Sigmoid colon (tissue), 6 donors: ENCODE measurements at regions not wholly inside any gene's neighbourhood (a gene's known extent, or its start where the extent isn't known, plus 50 kb on each side); places are given as distances from the start of the nearest gene placed in this dataset.

ENCODE experiments used
- DNase-seq: peaks from one replicate; pipeline ENCODE4 v3.0.0-alpha.2; 2019
- H3K27ac ChIP-seq, 4 donors: fragments of 200-600 bp; sonication (generic); one replicate each; pipeline ENCODE4 v1.5.1; 2016 to 2019; ENCODE audit warnings: mild to moderate bottlenecking in 1 of 4
- H3K27me3 ChIP-seq, 3 donors: fragments of 200-600 bp; sonication (generic); one replicate each; pipeline ENCODE4 v1.5.1; 2019; ENCODE audit warnings: mild to moderate bottlenecking in 1 of 3
- H3K36me3 ChIP-seq, 4 donors: fragments of 200-600 bp; sonication (generic); one replicate each; pipeline ENCODE4 v1.5.1; 2016 to 2019
- H3K4me1 ChIP-seq, 4 donors: fragments of 200-600 bp; sonication (generic); one replicate each; pipeline ENCODE4 v1.5.1; 2017 to 2019
- H3K4me3 ChIP-seq, 4 donors: fragments of 200-600 bp; sonication (generic); one replicate each; pipeline ENCODE4 v1.5.1; 2017 to 2019; ENCODE audit warnings: mild to moderate bottlenecking in 2 of 4, moderate library complexity in 1 of 4
- H3K9me3 ChIP-seq, 4 donors: fragments of 200-600 bp in 3 of 4; sonication (generic) in 3 of 4; one replicate each; pipeline versions ENCODE4 v1.5.1 to v1.6.1; 2013 to 2019
- EP300 ChIP-seq, 4 donors: sonication (generic); formaldehyde crosslinking; IDR thresholded peaks; one replicate each; pipeline ENCODE4 v1.6.1; 2017; ENCODE audit warnings: antibody characterized with exemption in 4 of 4
- POLR2A ChIP-seq, 2 donors: fragments of 450-650 bp; IDR thresholded peaks; one replicate each; pipeline ENCODE4 v1.6.1; 2016; ENCODE audit warnings: antibody characterized with exemption in 2 of 2, mild to moderate bottlenecking in 2 of 2, moderate library complexity in 2 of 2
- POLR2AphosphoS5 ChIP-seq, 4 donors: sonication (generic); formaldehyde crosslinking; IDR thresholded peaks; one replicate each; pipeline ENCODE4 v1.6.1; 2017; ENCODE audit warnings: antibody characterized with exemption in 4 of 4
- WGBS, 2 donors: extraction: QIAGEN DNeasy Blood & Tissue Kit; methylation state at CpG; one replicate each; pipeline ENCODE4 v1.1.7; 2013; 5-methylcytosine and 5-hydroxymethylcytosine counted together
- intact Hi-C: fragments of 100-400 bp; cut with DNase I; formaldehyde crosslinking; loops from one replicate; pipeline ENCODE4 v1.15.1; 2023
- TF ChIP-seq, protein P1 (sequence below), 4 experiments: fragments of 450-650 bp in 3 of 4; fragments of 200-600 bp in 1 of 4; IDR thresholded peaks; one replicate each; pipeline ENCODE4 v1.5.1; 2016 to 2019; ENCODE audit warnings: antibody characterized with exemption in 4 of 4, mild to moderate bottlenecking in 3 of 4, moderate library complexity in 2 of 4
- donor health status: healthy with polysubstance abuse.
- donor health status: healthy.

DNA sequence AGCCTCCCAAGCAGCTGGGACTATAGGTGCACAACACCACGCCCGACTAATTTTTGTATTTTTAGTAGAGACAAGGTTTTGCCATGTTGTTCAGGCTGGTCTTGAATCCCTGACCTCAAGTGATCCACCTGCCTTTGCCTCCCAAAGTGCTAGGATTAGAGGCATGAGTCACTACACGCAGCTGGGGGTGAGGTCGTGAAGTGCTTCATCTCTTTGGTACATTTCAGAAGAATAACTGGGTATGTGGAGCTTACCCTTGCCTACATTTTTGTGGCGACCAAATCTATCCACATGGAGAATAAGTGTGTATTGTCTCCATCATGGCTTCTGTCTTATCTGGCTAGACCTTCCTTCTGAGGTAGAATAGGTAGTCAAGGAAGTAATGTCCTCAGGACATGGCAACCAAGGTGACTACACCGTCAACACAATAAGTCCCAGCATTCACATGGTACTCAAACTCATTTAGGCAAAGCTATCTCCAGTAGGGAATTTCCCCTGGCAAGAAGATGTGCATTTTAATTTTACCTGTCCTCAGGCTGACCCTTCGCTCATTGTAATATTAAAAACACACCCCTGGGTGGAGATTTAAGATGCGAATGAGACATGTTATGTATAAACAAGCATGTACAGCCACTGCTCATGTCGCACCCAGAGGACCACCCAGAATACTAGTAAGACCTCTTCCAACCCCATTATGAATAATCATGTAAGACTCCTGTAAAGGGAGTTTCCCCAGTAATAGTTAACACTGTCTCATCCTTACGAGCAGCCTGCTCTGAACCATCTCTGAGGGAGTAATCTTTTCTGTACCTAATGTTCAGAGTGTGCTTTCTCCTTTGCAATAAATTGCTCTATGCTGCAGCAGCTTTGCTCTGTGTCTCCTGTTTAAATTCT, 1173.2 kb downstream of the TAF11L14 start:
- H3K27me3 ChIP-seq = no peaks in the 10 kb centered on the region
- no peaks in the 10 kb centered on the region for H3K36me3 ChIP-seq
- no peak overlapping the region for H3K27ac ChIP-seq
- no peaks in the 10 kb centered on the region for H3K4me1 ChIP-seq
- intact Hi-C loops = no loop called here
- no peaks in the 10 kb centered on the region for H3K9me3 ChIP-seq
- H3K4me3 ChIP-seq = no peak overlapping the region
- no peak for DNase-seq
- 83 to 87% methylated on average over 10 of the region's 10 CpGs for whole genome bisulfite sequencing, 2 donors
- TF ChIP-seq EP300 (IDR thresholded peaks at IDR 0.05) (no peak), POLR2A (IDR thresholded peaks at IDR 0.05) (no peak), POLR2AphosphoS5 (IDR thresholded peaks at IDR 0.05) (no peak)
- TF ChIP-seq, protein P1, sequence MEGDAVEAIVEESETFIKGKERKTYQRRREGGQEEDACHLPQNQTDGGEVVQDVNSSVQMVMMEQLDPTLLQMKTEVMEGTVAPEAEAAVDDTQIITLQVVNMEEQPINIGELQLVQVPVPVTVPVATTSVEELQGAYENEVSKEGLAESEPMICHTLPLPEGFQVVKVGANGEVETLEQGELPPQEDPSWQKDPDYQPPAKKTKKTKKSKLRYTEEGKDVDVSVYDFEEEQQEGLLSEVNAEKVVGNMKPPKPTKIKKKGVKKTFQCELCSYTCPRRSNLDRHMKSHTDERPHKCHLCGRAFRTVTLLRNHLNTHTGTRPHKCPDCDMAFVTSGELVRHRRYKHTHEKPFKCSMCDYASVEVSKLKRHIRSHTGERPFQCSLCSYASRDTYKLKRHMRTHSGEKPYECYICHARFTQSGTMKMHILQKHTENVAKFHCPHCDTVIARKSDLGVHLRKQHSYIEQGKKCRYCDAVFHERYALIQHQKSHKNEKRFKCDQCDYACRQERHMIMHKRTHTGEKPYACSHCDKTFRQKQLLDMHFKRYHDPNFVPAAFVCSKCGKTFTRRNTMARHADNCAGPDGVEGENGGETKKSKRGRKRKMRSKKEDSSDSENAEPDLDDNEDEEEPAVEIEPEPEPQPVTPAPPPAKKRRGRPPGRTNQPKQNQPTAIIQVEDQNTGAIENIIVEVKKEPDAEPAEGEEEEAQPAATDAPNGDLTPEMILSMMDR (IDR thresholded peaks at IDR 0.05) = no peak

DNA sequence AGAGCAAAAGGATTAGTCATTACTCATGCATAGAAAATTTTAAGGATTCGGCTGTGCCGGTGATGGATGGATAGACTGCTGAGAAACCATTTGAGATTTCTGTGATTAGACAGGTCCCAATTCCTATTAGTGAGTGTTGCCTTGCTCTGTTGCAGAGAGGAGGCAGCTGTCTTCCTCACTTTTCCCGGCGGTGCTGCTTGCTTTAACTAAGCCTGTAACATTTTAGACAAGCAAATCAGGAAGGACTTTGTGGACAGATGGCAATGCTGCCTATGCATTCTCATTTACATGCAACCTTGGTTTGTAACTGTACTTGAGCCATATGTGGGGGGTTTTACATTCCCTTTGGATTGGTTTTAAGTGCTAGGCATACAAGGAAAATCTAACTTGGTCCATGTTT, 1176.3 kb downstream of the CDH18 start:
- 58 to 79% methylated on average over 4 of the region's 4 CpGs for WGBS, 2 donors
- Histone ChIP-seq H3K4me1 (no peaks in the 10 kb centered on the region), H3K9me3 (no peaks in the 10 kb centered on the region), H3K4me3 (no peak overlapping the region), H3K27me3 (no peaks in the 10 kb centered on the region), H3K27ac (no peak overlapping the region), H3K36me3 (no peaks in the 10 kb centered on the region)
- no peak for DNase-seq
- TF ChIP-seq, protein P1 (IDR thresholded peaks at IDR 0.05) = no peak
- TF ChIP-seq EP300 (IDR thresholded peaks at IDR 0.05) (no peak), POLR2AphosphoS5 (IDR thresholded peaks at IDR 0.05) (no peak), POLR2A (IDR thresholded peaks at IDR 0.05) (no peak)
- intact Hi-C loops = no loop called here

DNA sequence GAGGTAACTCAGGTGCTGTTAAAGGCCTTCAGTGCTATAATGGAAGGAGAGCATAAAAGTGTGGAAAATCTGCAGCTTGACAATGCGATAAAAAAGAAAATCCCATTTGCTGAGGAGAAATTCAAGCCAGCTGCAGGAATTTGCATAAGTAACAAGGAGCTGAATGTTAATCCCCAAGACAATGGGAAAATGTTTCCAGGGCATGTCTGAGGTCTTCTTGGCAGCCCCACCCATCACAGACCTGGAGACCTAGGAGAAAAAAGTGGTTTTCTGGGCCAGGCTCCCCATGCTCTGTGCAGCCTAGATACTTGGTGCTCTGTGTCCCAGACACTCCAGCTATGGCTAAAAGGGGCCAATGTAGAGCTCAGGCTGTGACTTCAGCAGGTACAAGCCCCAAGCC, 1159.6 kb downstream of the CDH18 start:
- intact Hi-C loops = no loop called here
- Histone ChIP-seq H3K27ac (no peak overlapping the region), H3K27me3 (no peaks in the 10 kb centered on the region), H3K4me3 (no peak overlapping the region), H3K4me1 (no peaks in the 10 kb centered on the region), H3K36me3 (no peaks in the 10 kb centered on the region), H3K9me3 (no peaks in the 10 kb centered on the region)
- TF ChIP-seq POLR2A (IDR thresholded peaks at IDR 0.05) (no peak), POLR2AphosphoS5 (IDR thresholded peaks at IDR 0.05) (no peak), EP300 (IDR thresholded peaks at IDR 0.05) (no peak)
- TF ChIP-seq, protein P1 (IDR thresholded peaks at IDR 0.05) = no peak
- 91 to 95% methylated on average over 1 of the region's 1 CpG for WGBS, 2 donors
- DNase-seq = no peak

DNA sequence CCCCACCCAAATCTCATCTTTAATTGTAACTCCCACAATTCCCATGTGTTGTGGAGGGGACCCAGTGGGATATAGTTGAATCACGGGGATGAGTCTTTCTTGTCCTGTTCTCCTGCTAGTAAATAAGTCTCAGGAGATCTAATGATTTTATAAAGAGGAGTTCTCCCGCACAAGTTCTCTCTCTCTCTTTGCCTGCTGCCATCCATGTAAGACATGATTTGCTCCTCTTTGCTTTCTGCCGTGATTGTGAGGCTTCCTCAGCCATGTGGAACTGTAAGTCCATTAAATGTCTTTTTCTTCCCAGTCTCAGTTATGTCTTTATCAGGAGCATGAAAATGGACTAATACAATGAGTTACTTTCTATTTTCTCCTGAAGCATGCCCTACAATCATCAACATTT, 1158.5 kb downstream of the CDH18 start:
- H3K4me1 ChIP-seq = no peaks in the 10 kb centered on the region
- H3K9me3 ChIP-seq = no peaks in the 10 kb centered on the region
- no peak for TF ChIP-seq EP300 (IDR thresholded peaks at IDR 0.05)
- H3K27me3 ChIP-seq = no peaks in the 10 kb centered on the region
- no peak for DNase-seq
- WGBS, 2 donors = 91% methylated on average over 3 of the region's 3 CpGs
- intact Hi-C loops = no loop called here
- no peak overlapping the region for H3K4me3 ChIP-seq
- no peak overlapping the region for H3K27ac ChIP-seq
- no peaks in the 10 kb centered on the region for H3K36me3 ChIP-seq

DNA sequence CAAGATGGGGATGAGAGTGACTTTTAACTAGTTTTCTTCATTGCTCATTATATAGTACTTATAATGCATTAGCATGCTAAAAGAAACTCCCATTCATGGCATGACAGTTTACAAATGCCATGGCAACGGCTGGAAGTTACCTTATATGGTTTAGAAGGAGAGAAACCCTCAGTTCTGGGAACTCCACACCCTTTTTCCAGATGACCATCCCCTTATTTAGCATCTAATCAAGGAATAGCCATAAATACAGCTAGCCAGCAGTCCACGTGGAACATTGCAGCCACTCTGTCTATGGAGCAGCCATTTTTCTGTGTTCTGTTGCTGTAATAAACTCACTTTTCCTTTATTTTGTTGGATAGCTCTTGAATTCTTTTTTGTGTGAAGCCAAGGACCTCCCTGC, 1137.8 kb downstream of the CDH18 start:
- WGBS, 2 donors = 35 to 65% methylated on average over 2 of the region's 2 CpGs
- intact Hi-C loops = no loop called here
- TF ChIP-seq POLR2AphosphoS5 (IDR thresholded peaks at IDR 0.05) (no peak), POLR2A (IDR thresholded peaks at IDR 0.05) (no peak), EP300 (IDR thresholded peaks at IDR 0.05) (no peak)
- TF ChIP-seq, protein P1 (IDR thresholded peaks at IDR 0.05) = no peak
- no peaks in the 10 kb centered on the region for H3K36me3 ChIP-seq
- H3K4me1 ChIP-seq = no peaks in the 10 kb centered on the region
- H3K27ac ChIP-seq = no peak overlapping the region
- no peak for DNase-seq
- H3K27me3 ChIP-seq = no peaks in the 10 kb centered on the region
- H3K4me3 ChIP-seq = no peak overlapping the region
- no peaks in the 10 kb centered on the region for H3K9me3 ChIP-seq
